Liver (tissue), 8 donors: ENCODE measurements at regions not wholly inside any gene's neighbourhood (a gene's known extent, or its start where the extent isn't known, plus 50 kb on each side); places are given as distances from the start of the nearest gene placed in this dataset.

Experiments
- DNase-seq: peaks from one replicate; pipeline ENCODE4 v3.0.0-alpha.2; 2017; ENCODE audit warnings: low spot score
- H3K27ac ChIP-seq, 2 donors: one replicate each; pipeline ENCODE4 v1.7.0; 2013; ENCODE audit warnings: inconsistent platforms in 2 of 2, low read length in 2 of 2, control low read depth in 1 of 2, low read depth in 1 of 2, mild to moderate bottlenecking in 1 of 2
- H3K27me3 ChIP-seq, 4 donors: one replicate each; pipeline versions ENCODE4 v1.6.1 to v1.7.0; 2013; ENCODE audit warnings: low read length in 3 of 4, inconsistent platforms in 1 of 4, mild to moderate bottlenecking in 1 of 4, moderate library complexity in 1 of 4; ENCODE audit not compliant: control insufficient read depth in 4 of 4, insufficient read depth in 4 of 4
- H3K36me3 ChIP-seq, 4 donors: one replicate each; pipeline versions ENCODE4 v1.6.1 to v1.7.0; 2013; ENCODE audit warnings: low read length in 3 of 4, mild to moderate bottlenecking in 3 of 4, low read depth in 1 of 4, moderate library complexity in 1 of 4; ENCODE audit not compliant: control insufficient read depth in 4 of 4, insufficient read depth in 3 of 4
- H3K4me1 ChIP-seq, 4 donors: one replicate each; pipeline versions ENCODE4 v1.6.1 to v1.7.0; 2013; ENCODE audit warnings: low read length in 3 of 4, mild to moderate bottlenecking in 3 of 4, moderate library complexity in 1 of 4; ENCODE audit not compliant: control insufficient read depth in 4 of 4, insufficient read depth in 4 of 4
- H3K4me3 ChIP-seq, 3 donors: one replicate each; pipeline versions ENCODE4 v1.6.1 to v1.7.0; 2013; ENCODE audit warnings: low read length in 3 of 3, control low read depth in 1 of 3, low read depth in 1 of 3, mild to moderate bottlenecking in 1 of 3
- H3K9ac ChIP-seq, 2 donors: one replicate each; pipeline ENCODE4 v1.7.0; 2013; ENCODE audit warnings: low read length in 2 of 2, mild to moderate bottlenecking in 2 of 2, moderate library complexity in 2 of 2, control low read depth in 1 of 2, low read depth in 1 of 2
- H3K9me3 ChIP-seq, 4 donors: one replicate each; pipeline versions ENCODE4 v1.6.1 to v1.7.0; 2013; ENCODE audit warnings: low read length in 3 of 4; ENCODE audit not compliant: control insufficient read depth in 4 of 4
- ATF3 ChIP-seq: IDR thresholded peaks from 2 replicates; pipeline ENCODE4 v1.6.1; 2016; ENCODE audit warnings: antibody characterized with exemption
- CTCF ChIP-seq: fragments of 150-350 bp; IDR thresholded peaks from 2 replicates; pipeline ENCODE4 v1.5.1; 2017; ENCODE audit warnings: improper control_type of control experiment, low read depth, low read length; ENCODE audit not compliant: missing input control
- EGR1 ChIP-seq, 2 donors: IDR thresholded peaks; 2 replicates each; pipeline ENCODE4 v1.6.1; 2016 to 2018; ENCODE audit warnings: antibody characterized with exemption in 2 of 2, low read depth in 2 of 2
- FOXA1 ChIP-seq: IDR thresholded peaks from 2 replicates; pipeline ENCODE4 v1.6.1; 2016; ENCODE audit warnings: antibody characterized with exemption
- FOXA2 ChIP-seq: IDR thresholded peaks from 2 replicates; pipeline ENCODE4 v1.6.1; 2016; ENCODE audit warnings: antibody characterized with exemption
- GABPA ChIP-seq, 2 donors: IDR thresholded peaks in 1 of 2; conservative IDR thresholded peaks in 1 of 2; 2 replicates each; pipeline ENCODE4 v1.6.1; 2016; ENCODE audit warnings: antibody characterized with exemption in 2 of 2, mild to moderate bottlenecking in 1 of 2, moderate library complexity in 1 of 2
- HNF4A ChIP-seq, 2 donors: conservative IDR thresholded peaks; 2 replicates each; pipeline ENCODE4 v1.6.1; 2016; ENCODE audit warnings: antibody characterized with exemption in 2 of 2, mild to moderate bottlenecking in 2 of 2
- HNF4G ChIP-seq: IDR thresholded peaks from 2 replicates; pipeline ENCODE4 v1.6.1; 2016; ENCODE audit warnings: antibody characterized with exemption
- JUND ChIP-seq, 2 donors: IDR thresholded peaks; 2 replicates each; pipeline ENCODE4 v1.6.1; 2016; ENCODE audit warnings: antibody characterized with exemption in 2 of 2
- MAX ChIP-seq: IDR thresholded peaks from 2 replicates; pipeline ENCODE4 v1.6.1; 2016; ENCODE audit warnings: antibody characterized with exemption
- RAD21 ChIP-seq, 2 donors: IDR thresholded peaks; 2 replicates each; pipeline ENCODE4 v1.6.1; 2016; ENCODE audit warnings: antibody characterized with exemption in 2 of 2, mild to moderate bottlenecking in 2 of 2
- REST ChIP-seq: IDR thresholded peaks from 2 replicates; pipeline ENCODE4 v1.6.1; 2016; ENCODE audit warnings: antibody characterized with exemption, mild to moderate bottlenecking
- SP1 ChIP-seq: IDR thresholded peaks from 2 replicates; pipeline ENCODE4 v1.6.1; 2018; ENCODE audit warnings: antibody characterized with exemption, mild to moderate bottlenecking
- TAF1 ChIP-seq: conservative IDR thresholded peaks from 2 replicates; pipeline ENCODE4 v1.6.1; 2016; ENCODE audit warnings: antibody characterized with exemption, mild to moderate bottlenecking
- YY1 ChIP-seq: IDR thresholded peaks from 2 replicates; pipeline ENCODE4 v1.6.1; 2016; ENCODE audit warnings: antibody characterized with exemption, mild to moderate bottlenecking
- ZBTB33 ChIP-seq: IDR thresholded peaks from 2 replicates; pipeline ENCODE4 v1.6.1; 2016; ENCODE audit warnings: antibody characterized with exemption
- WGBS: extraction: QIAGEN DNeasy Blood & Tissue Kit; methylation state at CpG from one replicate; pipeline ENCODE4 v1.1.7; 2013; 5-methylcytosine and 5-hydroxymethylcytosine counted together
- donor health status: healthy.
- donor health status: healthy.
- donor health status: healthy.
- donor health status: healthy.
- donor health status: healthy.

- TF ChIP-seq REST (no peak), GABPA (IDR thresholded peaks at IDR 0.05 in 1 of 2, conservative IDR thresholded peaks at IDR 0.05 in 1 of 2) (no peak), EGR1 (IDR thresholded peaks at IDR 0.05; ENCODE audit: low read depth in 2 of 2) (no peak), JUND (IDR thresholded peaks at IDR 0.05) (no peak)
Measured at GRCh38 chr17:79515110-79515509, 95.7 kb downstream of the RBFOX3 start (continued).

- Histone ChIP-seq H3K27ac (no peak overlapping the region), H3K4me3 (no peak overlapping the region), H3K27me3 (peaks cover 0 to 3% (median 0%) of the 10 kb centered on the region in 4 donors), H3K9ac (no peak overlapping the region), H3K36me3 (no peaks in the 10 kb centered on the region), H3K4me1 (no peaks in the 10 kb centered on the region), H3K9me3 (peaks cover 0 to 9% (median 3%) of the 10 kb centered on the region in 4 donors)
- 90% methylated on average over 17 of the region's 17 CpGs for WGBS
- DNase-seq = no peak
- TF ChIP-seq EGR1 (IDR thresholded peaks at IDR 0.05; ENCODE audit: low read depth in 2 of 2) (no peak), SP1 (no peak), ATF3 (no peak), FOXA2 (no peak), GABPA (IDR thresholded peaks at IDR 0.05 in 1 of 2, conservative IDR thresholded peaks at IDR 0.05 in 1 of 2) (no peak), ZBTB33 (no peak), YY1 (no peak), JUND (IDR thresholded peaks at IDR 0.05) (no peak), CTCF (no peak), HNF4G (no peak), HNF4A (conservative IDR thresholded peaks at IDR 0.05) (no peak), RAD21 (IDR thresholded peaks at IDR 0.05) (no peak), FOXA1 (no peak), MAX (no peak), TAF1 (no peak), REST (no peak)
Measured at GRCh38 chr17:79513820-79514535, 96.9 kb downstream of the RBFOX3 start.
